Endodermal cell (in vitro differentiated cells): ENCODE measurements at regions not wholly inside any gene's neighbourhood (a gene's known extent, or its start where the extent isn't known, plus 50 kb on each side); places are given as distances from the start of the nearest gene placed in this dataset.

Experiments
- DNase-seq: peaks from one replicate; pipeline ENCODE4 v3.0.0-alpha.2; 2017
- H3K27ac ChIP-seq: 2 replicates; pipeline ENCODE4 v1.5.1; 2013; ENCODE audit warnings: mild to moderate bottlenecking, low read depth, low read length, moderate library complexity
- H3K27me3 ChIP-seq: 2 replicates; pipeline ENCODE4 v1.6.1; 2013; ENCODE audit warnings: mild to moderate bottlenecking, low read length, moderate library complexity; ENCODE audit not compliant: insufficient read depth, control insufficient read depth, poor library complexity, severe bottlenecking
- H3K36me3 ChIP-seq: 2 replicates; pipeline ENCODE4 v1.7.0; 2013; ENCODE audit warnings: mild to moderate bottlenecking, low read length, moderate library complexity; ENCODE audit not compliant: control insufficient read depth, insufficient read depth
- H3K4me1 ChIP-seq: one replicate; pipeline ENCODE4 v1.7.0; 2013; ENCODE audit warnings: low read length; ENCODE audit not compliant: control insufficient read depth, insufficient read depth
- H3K4me3 ChIP-seq: 2 replicates; pipeline ENCODE4 v1.5.1; 2013; ENCODE audit warnings: mild to moderate bottlenecking, low read length, moderate library complexity
- H3K9ac ChIP-seq: 2 replicates; pipeline ENCODE4 v1.6.1; 2013; ENCODE audit warnings: mild to moderate bottlenecking, low read length, moderate library complexity; ENCODE audit not compliant: poor library complexity, severe bottlenecking; ENCODE audit errors: extremely low read depth
- H3K9me3 ChIP-seq: 2 replicates; pipeline ENCODE4 v1.6.1; 2013; ENCODE audit warnings: mild to moderate bottlenecking, low read length, moderate library complexity; ENCODE audit not compliant: control insufficient read depth
- H3K27ac Mint-ChIP-seq: 2 replicates; pipeline ENCODE4 v1.8.0; 2020; ENCODE audit warnings: mixed read lengths
- H3K27me3 Mint-ChIP-seq: 2 replicates; pipeline ENCODE4 v1.8.0; 2021; ENCODE audit warnings: mild to moderate bottlenecking, mixed read lengths; ENCODE audit not compliant: insufficient read depth
- H3K36me3 Mint-ChIP-seq: 2 replicates; pipeline ENCODE4 v1.8.0; 2020; ENCODE audit warnings: low read depth, mixed read lengths
- H3K4me1 Mint-ChIP-seq: 2 replicates; pipeline ENCODE4 v1.8.0; 2020; ENCODE audit warnings: mixed read lengths
- H3K4me3 Mint-ChIP-seq: 2 replicates; pipeline ENCODE4 v1.8.0; 2020; ENCODE audit warnings: mild to moderate bottlenecking, moderate library complexity, mixed read lengths
- H3K9me3 Mint-ChIP-seq: 2 replicates; pipeline ENCODE4 v1.8.0; 2020; ENCODE audit warnings: mild to moderate bottlenecking, mixed read lengths
- CTCF ChIP-seq: fragments of 200-600 bp; sonication (generic); conservative IDR thresholded peaks from 2 replicates; pipeline ENCODE4 v1.5.0; 2021; ENCODE audit warnings: antibody characterized with exemption, mild to moderate bottlenecking
- WGBS, 2 experiments: methylation state at CpG; one replicate each; pipeline versions ENCODE4 v1.1.5 to v1.1.7; 2013; ENCODE audit warnings: missing lambda C conversion rate in 2 of 2, mixed read lengths in 1 of 2; ENCODE audit not compliant: insufficient coverage in 1 of 2, insufficient read length in 1 of 2; 5-methylcytosine and 5-hydroxymethylcytosine counted together

GRCh38 chr1:82790556-82790955 is 989.8 kb downstream of the ADGRL2 start:
- peaks cover 20% of the 10 kb centered on the region for H3K9me3 ChIP-seq
- no peaks in the 10 kb centered on the region for H3K4me1 ChIP-seq
- H3K27ac ChIP-seq: no peak overlapping the region
- H3K36me3 Mint-ChIP-seq: no peaks in the 10 kb centered on the region
- no peak for DNase-seq
- H3K9ac ChIP-seq: no peak overlapping the region
- H3K4me1 Mint-ChIP-seq: peaks cover 4% of the 10 kb centered on the region
- H3K27me3 ChIP-seq: no peaks in the 10 kb centered on the region
- no peaks in the 10 kb centered on the region for H3K36me3 ChIP-seq
- WGBS, 2 experiments: 89 to 98% methylated on average over 1 of the region's 1 CpG
- no peak overlapping the region for H3K4me3 Mint-ChIP-seq
- no peaks in the 10 kb centered on the region for H3K9me3 Mint-ChIP-seq
- no peak for TF ChIP-seq CTCF
- H3K27ac Mint-ChIP-seq: no peak overlapping the region
- no peak overlapping the region for H3K4me3 ChIP-seq
- H3K27me3 Mint-ChIP-seq: no peaks in the 10 kb centered on the region

GRCh38 chr1:82788660-82789059 is 987.9 kb downstream of the ADGRL2 start:
- no peaks in the 10 kb centered on the region for H3K36me3 Mint-ChIP-seq
- H3K27me3 ChIP-seq: no peaks in the 10 kb centered on the region
- H3K27ac ChIP-seq: no peak overlapping the region
- H3K36me3 ChIP-seq: no peaks in the 10 kb centered on the region
- H3K9me3 Mint-ChIP-seq: no peaks in the 10 kb centered on the region
- H3K4me3 Mint-ChIP-seq: no peak overlapping the region
- H3K4me1 ChIP-seq: no peaks in the 10 kb centered on the region
- TF ChIP-seq CTCF: no peak
- no peak overlapping the region for H3K27ac Mint-ChIP-seq
- no peak overlapping the region for H3K9ac ChIP-seq
- WGBS, 2 experiments: 92% methylated on average over 1 of the region's 1 CpG
- H3K4me1 Mint-ChIP-seq: peaks cover 4% of the 10 kb centered on the region
- H3K4me3 ChIP-seq: no peak overlapping the region
- DNase-seq: no peak
- no peaks in the 10 kb centered on the region for H3K27me3 Mint-ChIP-seq
- H3K9me3 ChIP-seq: peaks cover 20% of the 10 kb centered on the region

GRCh38 chr1:82788038-82788437 is 987.3 kb downstream of the ADGRL2 start:
- DNase-seq: no peak
- no peaks in the 10 kb centered on the region for H3K36me3 ChIP-seq
- H3K27ac Mint-ChIP-seq: no peak overlapping the region
- no peak overlapping the region for H3K27ac ChIP-seq
- H3K4me1 Mint-ChIP-seq: peaks cover 4% of the 10 kb centered on the region
- TF ChIP-seq CTCF: no peak
- H3K9me3 ChIP-seq: peaks cover 20% of the 10 kb centered on the region
- H3K36me3 Mint-ChIP-seq: no peaks in the 10 kb centered on the region
- H3K27me3 Mint-ChIP-seq: no peaks in the 10 kb centered on the region
- H3K9me3 Mint-ChIP-seq: no peaks in the 10 kb centered on the region
- no peaks in the 10 kb centered on the region for H3K27me3 ChIP-seq
- H3K9ac ChIP-seq: no peak overlapping the region
- no peaks in the 10 kb centered on the region for H3K4me1 ChIP-seq
- H3K4me3 ChIP-seq: no peak overlapping the region
- no peak overlapping the region for H3K4me3 Mint-ChIP-seq
- 40 to 86% methylated on average over 1 to 2 of the region's 2 CpGs for WGBS, 2 experiments
